GM18873 (cell line): ENCODE measurements at regions not wholly inside any gene's neighbourhood (a gene's known extent, or its start where the extent isn't known, plus 50 kb on each side); places are given as distances from the start of the nearest gene placed in this dataset.

Source experiments
- ATAC-seq: cut with Tn5 transposase; IDR thresholded peaks from one replicate; pipeline ENCODE4 v1.9.1; 2021; ENCODE audit warnings: mild to moderate bottlenecking, moderate library complexity, moderate number of reproducible peaks; ENCODE audit not compliant: unreplicated experiment, low FRiP score

- ATAC-seq: no peak
These were observed 142.8 kb downstream of the ETS2 start for GRCh38 chr21:38948377-38949069.

- no peak for ATAC-seq
These were observed 140.0 kb downstream of the ETS2 start for GRCh38 chr21:38945545-38946245.

GRCh38 chr21:38944903-38945302 lies 139.2 kb downstream of the ETS2 start:
- ATAC-seq: no peak

- no peak for ATAC-seq
These were observed 138.7 kb downstream of the ETS2 start for GRCh38 chr21:38944402-38944801.

GRCh38 chr21:38942748-38943211 lies 137.1 kb downstream of the ETS2 start:
- no peak for ATAC-seq

GRCh38 chr21:38938769-38939168 lies 133.0 kb downstream of the ETS2 start:
- ATAC-seq: no peak

- no peak for ATAC-seq
These were observed 132.6 kb downstream of the ETS2 start for GRCh38 chr21:38938343-38938742.

GRCh38 chr21:38937844-38938243 lies 132.1 kb downstream of the ETS2 start:
- ATAC-seq: no peak

GRCh38 chr21:38937286-38937790 lies 131.6 kb downstream of the ETS2 start:
- ATAC-seq: no peak

GRCh38 chr21:38936240-38936639 lies 130.5 kb downstream of the ETS2 start:
- ATAC-seq: no peak

- no peak for ATAC-seq
These were observed 128.0 kb downstream of the ETS2 start for GRCh38 chr21:38933731-38934130.

GRCh38 chr21:38931291-38931690 lies 125.6 kb downstream of the ETS2 start:
- no peak for ATAC-seq

- ATAC-seq: no peak
These were observed 125.1 kb downstream of the ETS2 start for GRCh38 chr21:38930853-38931252.

GRCh38 chr21:38930066-38930465 lies 124.3 kb downstream of the ETS2 start:
- no peak for ATAC-seq

- no peak for ATAC-seq
These were observed 123.9 kb downstream of the ETS2 start for GRCh38 chr21:38929652-38930051.

- no peak for ATAC-seq
These were observed 123.4 kb downstream of the ETS2 start for GRCh38 chr21:38929142-38929541.

- no peak for ATAC-seq
These were observed 122.0 kb downstream of the ETS2 start for GRCh38 chr21:38927776-38928175.

- ATAC-seq: no peak
These were observed 120.2 kb downstream of the ETS2 start for GRCh38 chr21:38925923-38926322.

GRCh38 chr21:38925478-38925877 lies 119.7 kb downstream of the ETS2 start:
- no peak for ATAC-seq

GRCh38 chr21:38924954-38925353 lies 119.2 kb downstream of the ETS2 start:
- ATAC-seq: no peak

GRCh38 chr21:38923429-38923828 lies 117.7 kb downstream of the ETS2 start:
- no peak for ATAC-seq
